OCI-LY3 (cell line): ENCODE measurements at regions not wholly inside any gene's neighbourhood (a gene's known extent, or its start where the extent isn't known, plus 50 kb on each side); places are given as distances from the start of the nearest gene placed in this dataset.

Experiments used
- H2AFZ ChIP-seq: fragments of 200-600, 300-600 bp; shearing (Covaris generic); 2 replicates; pipeline ENCODE4 v1.6.0; 2014; ENCODE audit warnings: antibody characterized with exemption, low read depth, low read length
- H3K27ac ChIP-seq: fragments of 200-600, 300-600 bp; sonication (generic); 2 replicates; pipeline ENCODE4 v1.5.1; 2014; ENCODE audit warnings: mild to moderate bottlenecking, low read length, moderate library complexity, mixed read lengths
- H3K27me3 ChIP-seq: fragments of 200-600, 300-600 bp; sonication (generic); 2 replicates; pipeline ENCODE4 v1.6.1; 2014; ENCODE audit warnings: low read depth, low read length, mixed read lengths
- H3K36me3 ChIP-seq: fragments of 200-600, 300-600 bp; sonication (generic); replicated peaks from 2 replicates; pipeline ENCODE3; 2014; ENCODE audit warnings: low read depth, low read length, mixed read lengths
- H3K4me1 ChIP-seq: fragments of 300-600, 200-600 bp; sonication (generic); 2 replicates; pipeline ENCODE4 v1.6.1; 2014; ENCODE audit warnings: low read length, mixed read lengths
- H3K4me2 ChIP-seq: fragments of 200-600, 300-600 bp; sonication (generic); 2 replicates; pipeline ENCODE4 v1.6.1; 2014; ENCODE audit warnings: low read length, mixed read lengths
- H3K4me3 ChIP-seq: fragments of 300-600, 200-600 bp; sonication (generic); 2 replicates; pipeline ENCODE4 v1.5.1; 2014; ENCODE audit warnings: antibody characterized with exemption, mild to moderate bottlenecking, low read length, moderate library complexity
- H3K79me2 ChIP-seq: fragments of 300-600, 200-600 bp; shearing (Covaris generic); 2 replicates; pipeline ENCODE4 v1.6.1; 2014; ENCODE audit warnings: mild to moderate bottlenecking, low read length, mixed read lengths
- H3K9ac ChIP-seq: fragments of 300-600, 200-600 bp; shearing (Covaris generic); 2 replicates; pipeline ENCODE4 v1.6.0; 2014; ENCODE audit warnings: mild to moderate bottlenecking, low read length, moderate library complexity
- H3K9me3 ChIP-seq: fragments of 200-600, 300-600 bp; shearing (Covaris generic); 2 replicates; pipeline ENCODE4 v1.6.1; 2014; ENCODE audit warnings: low read length, mixed read lengths; ENCODE audit not compliant: insufficient read depth
- H4K20me1 ChIP-seq: fragments of 200-600, 300-600 bp; sonication (generic); 2 replicates; pipeline ENCODE4 v1.6.1; 2016; ENCODE audit warnings: low read length, mixed read lengths; ENCODE audit not compliant: insufficient read depth
- CTCF ChIP-seq: fragments of 200-600, 300-600 bp; sonication (generic); IDR thresholded peaks from 2 replicates; pipeline ENCODE4 v1.5.1; 2014; ENCODE audit warnings: antibody characterized with exemption, low read length, low read depth
- EZH2phosphoT487 ChIP-seq: fragments of 200-600 bp; shearing (Covaris generic); IDR thresholded peaks from 2 replicates; pipeline ENCODE4 v1.6.1; 2018; ENCODE audit warnings: antibody characterized with exemption, mixed run types, low read depth

GRCh38 chr3:150213577-150213976, 194.5 kb upstream of the TSC22D2 start:
- no peaks in the 10 kb centered on the region for H3K36me3 ChIP-seq
- H3K9me3 ChIP-seq, result no peaks in the 10 kb centered on the region
- H3K27ac ChIP-seq, result no peak overlapping the region
- no peak overlapping the region for H2AFZ ChIP-seq
- no peaks in the 10 kb centered on the region for H3K79me2 ChIP-seq
- peaks cover 21% of the 10 kb centered on the region; the same call in 1 of the 2 replicates for H3K27me3 ChIP-seq
- H3K4me3 ChIP-seq, result no peak overlapping the region
- H3K4me2 ChIP-seq, result no peak overlapping the region
- TF ChIP-seq CTCF, result no peak
- no peak for TF ChIP-seq EZH2phosphoT487
- no peaks in the 10 kb centered on the region for H4K20me1 ChIP-seq
- 0 out of 2 replicates have a peak, but pooled peaks cover 2% of the 10 kb centered on the region for H3K4me1 ChIP-seq
- no peak overlapping the region for H3K9ac ChIP-seq

- Histone ChIP-seq H3K79me2 (no peaks in the 10 kb centered on the region), H3K4me3 (no peak overlapping the region), H3K4me1 (no peaks in the 10 kb centered on the region), H3K4me2 (no peak overlapping the region), H3K27me3 (peaks cover 32% of the 10 kb centered on the region), H3K27ac (no peak overlapping the region), H3K36me3 (no peaks in the 10 kb centered on the region), H2AFZ (no peak overlapping the region), H3K9ac (no peak overlapping the region), H4K20me1 (no peaks in the 10 kb centered on the region), H3K9me3 (no peaks in the 10 kb centered on the region)
- TF ChIP-seq EZH2phosphoT487 (no peak), CTCF (no peak)
Observed at GRCh38 chr3:150210461-150211110, 197.5 kb upstream of the TSC22D2 start.

DNA sequence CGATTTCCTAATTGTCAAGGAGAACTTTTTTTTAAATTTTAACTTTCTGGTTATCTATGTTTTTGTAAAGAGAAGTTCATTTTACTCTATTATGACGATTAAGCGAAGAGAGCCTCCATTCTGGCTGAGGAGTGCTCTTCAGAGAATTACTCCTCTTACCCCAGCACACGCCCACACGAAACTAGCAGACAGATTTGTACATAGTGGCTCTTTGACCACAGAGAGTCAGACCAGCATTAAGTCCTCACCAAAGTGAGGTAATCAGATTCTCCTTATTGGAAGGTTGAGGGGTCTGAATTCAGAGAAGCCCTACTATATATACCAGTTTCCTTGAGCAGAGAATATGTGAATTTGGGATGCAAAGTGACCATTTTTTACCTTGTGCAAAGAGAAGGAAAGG, 204.8 kb upstream of the TSC22D2 start:
- Histone ChIP-seq H3K27me3 (peaks cover 16% of the 10 kb centered on the region), H3K9me3 (no peaks in the 10 kb centered on the region), H2AFZ (no peak overlapping the region), H3K4me1 (no peaks in the 10 kb centered on the region), H4K20me1 (no peaks in the 10 kb centered on the region), H3K4me2 (no peak overlapping the region), H3K79me2 (no peaks in the 10 kb centered on the region), H3K27ac (no peak overlapping the region), H3K36me3 (no peaks in the 10 kb centered on the region), H3K9ac (no peak overlapping the region), H3K4me3 (no peak overlapping the region)
- no peak for TF ChIP-seq EZH2phosphoT487
- TF ChIP-seq CTCF, result no peak

DNA sequence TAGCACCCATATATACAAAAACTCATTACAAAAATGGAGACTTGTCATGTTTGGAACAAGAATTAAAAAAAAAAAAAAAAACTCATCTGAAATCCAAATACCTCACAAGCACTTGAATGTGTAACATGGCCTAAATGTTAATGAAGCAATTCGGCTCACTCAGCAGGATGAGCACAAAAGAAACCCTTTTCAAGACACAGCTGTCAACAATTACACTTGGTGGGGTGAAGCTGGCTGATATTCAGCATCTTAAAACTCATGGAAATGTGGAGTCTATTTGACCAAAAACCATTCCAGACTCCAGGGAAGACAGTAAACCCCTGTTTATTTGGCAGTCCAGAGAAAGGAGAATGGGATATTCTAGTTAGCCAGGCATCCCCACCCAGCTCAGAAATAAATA, 205.4 kb upstream of the TSC22D2 start:
- Histone ChIP-seq H3K9me3 (no peaks in the 10 kb centered on the region), H4K20me1 (no peaks in the 10 kb centered on the region), H3K27ac (no peak overlapping the region), H3K79me2 (no peaks in the 10 kb centered on the region), H3K27me3 (peaks cover 13% of the 10 kb centered on the region), H3K4me2 (no peak overlapping the region), H3K9ac (no peak overlapping the region), H3K4me3 (no peak overlapping the region), H2AFZ (no peak overlapping the region), H3K4me1 (no peaks in the 10 kb centered on the region), H3K36me3 (no peaks in the 10 kb centered on the region)
- TF ChIP-seq EZH2phosphoT487 (no peak), CTCF (no peak)
